HG03175 (cell line): ENCODE measurements at regions not wholly inside any gene's neighbourhood (a gene's known extent, or its start where the extent isn't known, plus 50 kb on each side); places are given as distances from the start of the nearest gene placed in this dataset.

Experiments used
- ATAC-seq: cut with Tn5 transposase; IDR thresholded peaks from one replicate; pipeline ENCODE4 v1.9.1; 2021; ENCODE audit warnings: mild to moderate bottlenecking, moderate library complexity; ENCODE audit not compliant: unreplicated experiment

GRCh38 chr12:65622056-65622455 is 202.2 kb upstream of the HMGA2 start:
- ATAC-seq = no peak

GRCh38 chr12:65623507-65623906 is 200.8 kb upstream of the HMGA2 start:
- no peak for ATAC-seq

GRCh38 chr12:65624554-65625086 is 199.7 kb upstream of the HMGA2 start:
- no peak for ATAC-seq

GRCh38 chr12:65628061-65628460 is 196.2 kb upstream of the HMGA2 start:
- ATAC-seq = no peak

GRCh38 chr12:65630555-65630954 is 193.7 kb upstream of the HMGA2 start:
- ATAC-seq = no peak

GRCh38 chr12:65631621-65632111 is 192.6 kb upstream of the HMGA2 start:
- no peak for ATAC-seq

GRCh38 chr12:65632131-65632855 is 192.0 kb upstream of the HMGA2 start:
- no peak for ATAC-seq

GRCh38 chr12:65634061-65634460 is 190.2 kb upstream of the HMGA2 start:
- ATAC-seq = no peak

- ATAC-seq = no peak
These were observed 189.5 kb upstream of the HMGA2 start for GRCh38 chr12:65634626-65635331.

GRCh38 chr12:65636436-65636835 is 187.8 kb upstream of the HMGA2 start:
- ATAC-seq = no peak

- ATAC-seq = no peak
These were observed 187.1 kb upstream of the HMGA2 start for GRCh38 chr12:65637150-65637549.

- ATAC-seq = no peak
These were observed 186.5 kb upstream of the HMGA2 start for GRCh38 chr12:65637774-65638173.

GRCh38 chr12:65638324-65638723 is 186.0 kb upstream of the HMGA2 start:
- no peak for ATAC-seq

GRCh38 chr12:65640489-65640901 is 183.8 kb upstream of the HMGA2 start:
- no peak for ATAC-seq

GRCh38 chr12:65642061-65642661 is 182.1 kb upstream of the HMGA2 start:
- no peak for ATAC-seq

- ATAC-seq = no peak
These were observed 181.1 kb upstream of the HMGA2 start for GRCh38 chr12:65643171-65643570.

- no peak for ATAC-seq
These were observed 180.5 kb upstream of the HMGA2 start for GRCh38 chr12:65643595-65644386.

- ATAC-seq = no peak
These were observed 178.1 kb upstream of the HMGA2 start for GRCh38 chr12:65646127-65646643.

GRCh38 chr12:65647074-65647473 is 177.2 kb upstream of the HMGA2 start:
- no peak for ATAC-seq

GRCh38 chr12:65648461-65648860 is 175.8 kb upstream of the HMGA2 start:
- ATAC-seq = no peak

GRCh38 chr12:65649126-65649525 is 175.2 kb upstream of the HMGA2 start:
- no peak for ATAC-seq
